ENCODE measurements at regions not wholly inside any gene's neighbourhood (a gene's known extent, or its start where the extent isn't known, plus 50 kb on each side); places are given as distances from the start of the nearest gene placed in this dataset.

DNA sequence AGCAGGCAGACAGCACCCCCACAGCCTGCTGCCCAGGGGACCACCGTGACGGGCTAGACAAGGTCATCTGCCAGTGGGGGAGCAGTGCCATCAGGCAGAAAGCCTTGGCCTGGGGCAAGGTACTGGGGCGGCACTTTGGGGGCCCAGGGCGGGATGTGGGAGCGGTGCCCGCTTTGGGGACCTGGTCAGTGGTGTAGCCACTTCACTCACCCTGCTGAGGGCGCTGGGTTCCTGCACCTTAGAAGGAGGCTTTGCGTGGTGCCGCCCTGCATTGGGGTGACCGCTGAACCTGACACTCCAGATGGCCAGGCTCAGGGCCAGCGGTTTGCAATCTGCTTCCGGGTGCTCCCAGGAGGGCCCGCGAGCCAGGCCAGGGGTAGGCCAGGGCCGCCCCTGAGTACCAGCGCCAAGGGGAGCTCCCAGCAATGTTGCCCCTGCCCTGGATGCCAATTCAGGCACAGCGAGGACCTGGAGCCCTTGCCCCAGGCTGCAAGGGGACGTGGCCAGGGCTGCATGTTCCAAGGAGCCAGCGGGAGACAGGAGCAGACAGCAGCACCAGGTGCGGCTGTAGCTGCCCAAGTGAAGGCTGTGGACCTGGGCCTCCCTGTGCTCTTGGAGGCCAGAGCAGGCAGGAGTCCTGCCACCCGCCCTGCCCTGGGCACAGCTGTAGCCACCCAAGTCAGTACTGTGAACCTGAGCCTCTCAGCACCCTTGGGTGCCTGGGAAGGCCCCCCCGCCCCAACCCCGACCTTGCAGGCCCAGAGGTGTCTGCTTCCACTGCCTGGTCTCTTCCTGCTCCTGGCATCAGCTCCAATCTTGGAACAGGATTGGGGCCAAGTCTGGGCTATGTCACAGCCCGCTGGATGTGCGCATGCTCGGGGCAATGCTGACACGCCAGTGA, 550.7 kb downstream of the SLC6A15 start:
- no peak for DNase-seq

DNA sequence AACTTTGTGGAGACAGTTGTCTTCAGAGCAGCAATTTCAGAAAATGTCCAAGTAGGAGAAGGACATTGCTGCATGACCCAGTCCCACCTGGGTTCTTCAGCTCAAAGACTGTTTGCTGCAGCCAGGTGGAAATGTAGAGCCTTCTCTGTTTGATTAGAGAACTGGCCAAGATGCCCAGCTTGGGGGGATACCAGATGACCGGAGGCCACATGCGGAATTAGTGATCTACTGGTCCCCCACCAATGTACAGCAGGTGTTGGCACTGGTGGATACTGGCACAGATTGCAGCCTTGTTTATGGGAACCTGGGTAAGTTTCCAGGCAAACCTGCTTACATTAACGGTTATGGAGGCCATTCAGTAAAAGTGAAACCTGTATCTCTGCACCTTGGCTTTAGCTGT, 555.3 kb downstream of the SLC6A15 start:
- no peak for DNase-seq

DNA sequence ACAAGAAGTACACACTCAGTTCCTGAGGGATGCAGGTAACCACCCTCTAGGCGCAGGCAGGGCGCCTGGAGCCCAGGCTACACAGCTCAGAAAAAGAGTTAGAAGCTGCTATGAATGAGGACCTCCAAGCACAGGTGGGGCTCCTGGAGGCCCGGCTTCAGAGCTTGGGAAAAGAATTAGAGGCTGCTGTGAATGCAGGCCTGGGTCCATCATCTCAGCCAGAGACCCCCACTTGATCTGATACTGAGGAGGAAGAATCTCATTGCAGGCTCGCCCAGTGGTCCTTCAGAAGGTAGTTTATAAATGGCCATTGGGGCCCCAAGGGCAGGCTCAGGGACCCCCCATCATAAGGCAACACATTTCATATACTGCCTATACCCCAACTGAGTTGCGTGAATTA, 556.4 kb downstream of the SLC6A15 start:
- DNase-seq: no peak

DNA sequence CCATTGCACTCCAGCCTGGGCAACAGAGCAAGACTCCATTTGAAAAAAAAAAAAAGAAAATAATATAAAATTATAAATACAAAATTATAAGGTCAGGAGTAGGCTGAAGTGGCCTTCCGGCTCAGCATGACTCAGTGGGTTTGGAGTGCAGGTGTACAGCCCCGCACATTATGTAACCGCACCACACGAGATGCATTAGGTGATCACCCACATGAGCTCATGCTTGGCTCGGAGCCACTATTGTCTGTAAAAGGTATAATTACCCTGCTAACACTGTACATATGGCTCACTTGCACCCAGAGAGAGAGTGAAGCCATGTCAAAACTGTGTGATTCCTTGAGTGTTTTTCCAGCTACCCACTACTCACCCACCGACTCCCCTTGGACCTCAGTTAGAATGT, 557.0 kb downstream of the SLC6A15 start:
- DNase-seq: no peak

DNA sequence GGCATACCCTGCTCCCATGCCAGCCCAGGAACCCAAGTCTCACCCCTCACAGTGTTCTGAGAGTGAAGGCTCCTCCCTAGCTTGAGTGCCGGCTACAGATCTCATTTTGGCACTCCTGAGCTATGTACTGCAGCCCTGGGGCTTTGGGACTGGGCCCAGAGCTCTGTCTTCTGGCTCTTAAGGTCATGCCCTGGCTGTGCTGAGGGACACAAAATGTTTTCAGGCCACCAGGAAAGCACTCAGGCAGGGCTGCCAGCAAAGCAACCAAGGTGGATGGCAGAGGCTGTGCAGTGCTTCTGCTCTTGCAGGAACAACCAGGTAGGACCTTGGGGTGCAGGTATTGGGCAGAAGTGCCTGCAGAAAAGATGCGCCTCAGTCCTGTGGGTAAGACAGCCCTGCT, 564.0 kb downstream of the SLC6A15 start:
- DNase-seq: no peak

DNA sequence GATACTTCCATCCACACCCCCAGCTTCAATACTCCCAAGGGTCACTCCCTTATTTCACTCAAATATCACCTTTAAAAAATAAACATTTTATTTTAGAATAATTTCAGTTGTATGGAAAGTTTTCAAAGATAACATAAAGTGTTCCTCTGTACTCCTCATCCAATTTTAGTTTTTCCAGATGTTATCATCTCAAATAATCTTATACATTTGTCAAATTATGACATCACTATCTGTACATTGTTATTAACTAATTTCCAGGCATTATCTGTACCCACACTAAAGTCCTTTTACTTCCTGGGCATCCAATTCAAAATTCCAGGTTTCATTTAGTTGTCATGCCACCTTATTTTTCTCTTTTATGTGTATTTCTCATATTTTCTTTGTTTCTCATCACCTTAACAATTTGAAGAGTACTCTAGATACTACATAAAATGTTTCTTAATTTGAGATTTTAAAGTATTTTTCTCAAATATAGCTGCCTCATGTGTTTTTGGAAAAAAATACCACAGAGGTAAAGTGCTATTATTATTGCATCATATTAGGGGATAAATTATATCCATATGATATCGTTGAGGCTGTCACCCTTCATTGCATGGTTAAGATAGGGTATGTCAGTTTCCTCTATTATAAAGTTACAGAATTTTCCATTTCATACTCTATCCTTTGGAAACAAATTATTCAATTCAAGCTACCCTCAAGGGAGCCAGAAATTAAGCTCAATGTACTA, 571.0 kb downstream of the SLC6A15 start:
- DNase-seq: no peak

DNA sequence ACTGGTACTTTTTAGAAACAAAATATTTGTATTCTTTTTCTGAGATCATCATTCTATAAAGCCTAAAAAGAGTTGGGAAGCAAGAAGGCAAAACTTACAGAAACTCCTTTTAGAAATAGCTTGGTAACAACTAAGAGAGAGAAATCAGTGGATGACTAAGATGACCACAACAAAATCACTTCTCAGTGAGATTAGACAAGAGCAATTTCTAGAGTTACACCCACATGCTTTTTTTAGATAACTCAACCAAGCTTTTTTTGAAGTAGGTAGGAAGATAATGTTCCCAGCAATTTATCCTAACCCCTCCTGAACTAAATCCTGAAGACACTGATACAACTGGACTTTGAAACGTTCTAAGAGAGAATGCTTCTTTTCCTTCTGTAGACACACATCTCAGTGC, 576.4 kb downstream of the SLC6A15 start:
- DNase-seq: no peak

DNA sequence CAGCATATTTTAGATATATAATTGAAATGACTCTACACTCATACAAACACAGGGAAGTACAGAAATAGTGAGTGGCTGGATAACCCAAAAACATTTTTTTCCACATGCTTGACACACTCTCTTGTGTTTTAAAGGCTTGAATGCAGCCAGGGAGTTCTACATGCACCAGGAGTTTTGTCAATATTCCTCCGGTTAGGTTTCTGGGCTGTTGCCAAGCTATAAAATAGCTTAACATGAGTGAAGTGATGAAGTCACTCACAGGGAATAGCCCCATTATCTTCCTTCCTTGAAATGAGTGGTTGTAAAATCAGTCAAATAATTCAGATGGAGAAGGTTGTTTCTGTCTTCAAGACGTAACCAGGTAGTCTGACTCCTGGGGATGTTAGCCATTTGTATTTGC, 582.7 kb downstream of the SLC6A15 start:
- DNase-seq: no peak

DNA sequence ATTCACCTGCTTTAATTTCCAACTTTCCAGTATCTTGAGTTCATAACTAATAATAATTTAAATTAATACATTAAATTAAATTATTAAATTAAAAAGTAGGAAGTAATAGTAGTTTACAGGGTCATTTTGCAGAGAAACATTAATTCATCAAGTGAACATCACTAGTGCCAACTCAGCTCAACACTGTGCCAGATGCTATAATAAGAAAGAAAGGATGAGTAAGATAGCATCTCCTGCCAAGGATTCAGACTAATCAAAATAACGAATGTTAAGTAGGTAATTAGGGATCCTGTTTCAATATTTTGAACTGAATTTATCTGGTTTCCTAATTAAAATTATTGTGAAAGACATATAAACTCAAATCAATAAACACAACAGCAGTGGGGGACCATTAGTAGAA, 596.7 kb downstream of the SLC6A15 start:
- no peak for DNase-seq

DNA sequence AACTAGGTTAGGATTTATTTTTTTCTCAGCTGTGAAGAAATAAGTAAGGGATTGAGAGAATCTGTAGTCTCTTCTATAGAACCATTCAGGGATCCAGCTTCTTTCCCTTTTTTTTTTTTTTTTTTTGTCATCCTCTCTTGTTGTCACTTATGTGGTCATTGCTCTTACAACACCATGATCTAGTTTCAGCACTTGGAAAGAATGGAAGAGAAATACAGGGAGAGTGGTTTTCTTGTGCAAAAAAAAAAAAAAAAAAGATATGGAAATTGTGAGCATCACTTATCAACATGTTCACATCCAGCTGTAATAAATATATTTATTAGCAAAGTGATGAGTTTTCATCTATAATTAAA, 599.3 kb downstream of the SLC6A15 start:
- DNase-seq: no peak

DNA sequence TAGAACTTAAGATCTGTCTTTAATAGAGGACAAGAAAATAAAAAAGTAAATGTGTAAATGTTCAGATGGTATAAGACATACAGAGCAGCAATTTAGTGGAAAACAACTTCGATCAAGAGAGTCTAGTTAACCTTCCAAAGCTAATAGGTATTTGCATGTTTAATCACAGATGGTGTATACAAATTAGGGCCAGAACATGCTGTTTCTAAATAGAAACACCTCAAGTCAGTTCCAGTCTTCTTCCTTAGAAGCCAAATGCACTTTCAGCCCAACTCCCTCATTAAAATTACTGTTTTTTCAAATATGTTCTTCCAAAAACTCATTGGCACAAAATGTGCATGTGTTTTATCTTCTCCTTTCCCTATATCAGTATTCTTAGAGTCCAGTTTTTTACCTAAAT, 604.4 kb downstream of the SLC6A15 start:
- DNase-seq: no peak

DNA sequence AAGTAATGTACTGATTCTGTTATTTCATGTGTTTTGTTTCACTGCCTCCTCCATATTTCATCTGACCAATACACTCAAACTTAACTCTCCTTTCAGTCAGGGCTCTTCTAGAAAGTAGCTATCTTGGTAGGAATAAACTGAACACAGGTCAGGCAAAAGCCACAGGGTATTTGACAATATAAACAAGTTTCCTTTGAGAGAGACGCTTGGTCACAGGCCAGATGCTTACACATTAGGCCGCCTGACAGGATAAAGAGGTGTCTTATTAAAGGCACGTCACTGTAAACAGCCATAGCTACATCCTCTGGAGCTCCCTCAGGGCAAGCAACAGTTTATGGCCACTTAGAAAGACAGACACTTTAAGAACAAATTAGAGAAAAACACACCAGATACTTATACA, 607.5 kb downstream of the SLC6A15 start:
- DNase-seq: no peak

DNA sequence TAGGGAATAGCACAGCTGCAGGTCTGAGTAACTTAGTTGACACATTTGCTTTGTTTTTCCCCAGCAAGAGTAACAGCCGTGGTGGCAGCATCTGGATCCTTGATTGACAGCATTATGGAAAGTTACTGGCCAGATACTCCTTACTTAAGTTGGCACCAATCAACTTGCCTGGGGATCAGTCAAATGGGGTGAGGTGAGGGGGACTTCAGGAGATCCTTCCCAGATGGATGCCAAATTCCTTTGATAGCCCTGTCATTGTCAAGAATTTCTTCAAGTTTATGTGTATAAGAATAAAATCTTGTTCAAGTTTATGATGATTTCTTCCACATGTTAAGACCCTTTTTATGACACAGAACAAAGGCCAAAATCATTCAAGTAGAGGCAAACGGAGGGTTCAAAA, 618.4 kb downstream of the SLC6A15 start:
- DNase-seq: no peak

DNA sequence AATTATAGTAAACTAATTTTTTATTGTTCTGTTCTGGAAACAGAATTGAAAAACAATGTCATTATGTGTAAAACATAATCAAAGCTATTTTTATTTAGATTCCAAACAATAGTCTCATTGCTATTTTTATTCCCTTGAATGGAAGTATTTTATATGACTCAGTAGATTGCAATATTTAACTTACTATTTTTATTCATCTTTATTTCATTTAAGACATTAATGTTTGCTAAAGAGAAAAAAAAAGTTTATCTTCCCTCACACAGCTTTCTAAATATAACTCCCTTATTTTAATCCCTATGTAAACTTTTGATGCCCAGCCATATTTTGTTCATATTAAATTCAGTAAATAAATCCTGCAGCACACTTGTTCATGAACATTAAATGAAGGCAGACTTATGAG, 622.4 kb downstream of the SLC6A15 start:
- no peak for DNase-seq

DNA sequence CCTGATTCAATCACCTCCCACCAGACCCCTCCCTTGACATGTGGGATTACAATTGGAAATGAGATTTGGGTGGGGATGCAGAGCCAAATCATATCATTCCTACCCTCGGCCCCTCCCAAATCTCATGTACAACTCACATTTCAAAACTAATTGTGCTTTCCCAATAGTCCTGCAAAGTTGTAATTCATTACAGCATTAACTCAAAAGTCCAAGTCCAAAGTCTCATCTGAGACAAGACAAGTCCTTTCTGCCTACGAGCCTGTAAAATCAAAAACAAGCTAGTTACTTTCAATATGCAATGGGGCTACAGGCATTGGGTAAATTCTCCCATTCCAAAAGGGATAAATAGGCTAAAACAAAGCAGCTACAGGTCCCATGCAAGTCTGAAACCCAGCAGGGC, 634.6 kb downstream of the SLC6A15 start:
- DNase-seq: no peak

DNA sequence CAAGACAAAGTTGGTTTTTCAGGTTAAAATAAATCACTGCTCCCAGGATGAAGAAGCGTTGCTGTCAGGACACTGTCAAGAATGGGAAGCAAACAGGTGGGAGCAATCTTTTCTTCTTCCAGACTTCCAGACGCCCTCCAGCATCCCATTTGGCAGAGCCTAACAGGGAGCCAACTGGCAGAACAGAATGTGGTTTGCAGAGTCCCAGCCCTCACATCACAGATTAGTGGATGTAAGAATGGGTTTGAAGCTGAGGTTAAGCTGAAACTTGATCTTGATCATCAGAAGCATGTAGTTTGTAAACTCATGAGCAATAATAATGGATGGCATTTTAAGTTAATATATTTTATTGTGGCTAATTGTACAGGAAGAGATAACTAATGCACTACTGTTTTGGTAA, 636.4 kb downstream of the SLC6A15 start:
- no peak for DNase-seq

DNA sequence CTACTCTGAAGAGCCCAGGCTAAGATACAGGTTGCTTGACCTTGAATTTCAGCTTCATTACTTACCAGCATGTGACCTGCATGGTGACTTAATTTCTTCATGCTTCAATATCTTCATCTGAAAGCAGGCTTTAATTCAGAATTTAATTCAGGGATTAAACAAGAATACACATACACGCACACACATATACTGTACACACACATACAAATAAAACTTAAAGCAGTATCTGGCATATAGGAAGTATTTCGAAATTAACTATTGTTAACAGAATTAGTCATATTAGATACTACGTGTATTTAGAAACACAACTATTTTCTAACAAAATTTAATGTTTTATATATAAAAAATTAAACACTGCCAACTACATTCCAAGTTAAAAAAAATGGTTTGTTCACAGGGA, 640.3 kb downstream of the SLC6A15 start:
- DNase-seq: no peak

DNA sequence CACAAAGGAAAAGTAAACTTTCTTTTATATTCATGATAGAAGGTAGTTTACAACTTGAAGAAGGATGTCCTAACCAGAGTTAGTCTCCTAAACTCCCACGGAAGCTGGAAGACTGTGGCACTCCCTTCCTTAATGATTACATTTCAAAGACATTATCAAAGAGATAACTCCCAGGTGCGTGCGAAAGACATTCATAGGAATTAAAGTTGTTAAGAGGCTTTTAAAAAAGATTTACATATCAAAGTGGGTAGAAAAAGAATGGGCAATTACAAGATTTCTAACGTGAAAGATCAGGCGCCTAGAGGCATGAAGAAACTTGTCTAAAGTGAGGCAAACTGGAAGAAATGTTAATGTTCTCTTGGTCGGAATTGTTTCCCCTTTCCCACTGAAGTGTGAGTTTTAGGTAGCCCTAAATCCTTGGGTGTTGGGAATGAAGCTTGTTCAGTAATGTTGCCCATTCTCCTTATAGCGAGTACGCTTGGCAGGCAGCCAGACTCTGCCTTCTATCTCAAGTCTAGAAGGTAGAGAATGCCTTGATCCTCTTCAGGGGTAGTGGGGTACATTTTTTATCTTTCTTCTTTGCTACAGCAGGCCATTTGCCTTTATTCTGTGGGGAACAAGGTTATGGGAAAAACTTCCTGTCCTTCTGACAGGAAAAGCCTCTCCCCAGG, 642.0 kb downstream of the SLC6A15 start:
- DNase-seq: no peak

DNA sequence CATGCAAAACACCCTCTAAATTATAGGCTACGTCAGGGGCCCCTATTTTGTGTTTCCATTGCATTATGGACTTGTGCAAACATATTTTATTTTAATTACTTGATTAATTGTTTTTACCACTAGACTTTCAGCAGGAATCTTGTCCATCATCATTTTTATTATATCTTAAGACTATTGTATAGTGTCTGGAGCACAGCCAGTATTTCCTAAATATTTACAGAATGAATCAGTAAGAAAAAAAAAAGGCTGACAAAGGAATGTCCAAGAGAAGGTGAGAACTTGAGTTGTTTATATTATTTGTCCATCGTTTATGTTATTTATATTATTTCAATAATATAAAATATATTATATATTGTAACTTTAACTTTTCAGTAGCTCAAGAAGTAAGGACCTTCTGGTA, 664.7 kb downstream of the SLC6A15 start:
- no peak for DNase-seq

DNA sequence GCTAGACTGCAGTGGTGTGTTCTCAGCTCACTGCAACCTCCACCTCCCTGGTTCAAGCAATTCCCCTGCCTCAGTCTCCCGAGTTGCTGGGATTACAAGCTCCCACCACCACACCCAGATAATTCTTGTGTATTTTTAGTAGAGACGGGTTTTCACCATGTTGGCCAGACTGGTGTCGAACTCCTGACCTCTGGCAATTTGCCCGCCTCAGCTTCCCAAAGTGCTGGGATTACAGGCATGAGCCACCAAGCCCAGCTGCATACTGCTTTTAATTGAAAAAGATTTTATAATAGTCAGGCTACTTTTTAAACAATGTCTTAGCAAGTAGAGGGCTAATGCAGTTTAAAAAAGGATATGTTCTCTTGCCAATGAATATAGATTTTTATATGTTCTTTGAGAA, 668.9 kb downstream of the SLC6A15 start:
- DNase-seq: no peak

DNA sequence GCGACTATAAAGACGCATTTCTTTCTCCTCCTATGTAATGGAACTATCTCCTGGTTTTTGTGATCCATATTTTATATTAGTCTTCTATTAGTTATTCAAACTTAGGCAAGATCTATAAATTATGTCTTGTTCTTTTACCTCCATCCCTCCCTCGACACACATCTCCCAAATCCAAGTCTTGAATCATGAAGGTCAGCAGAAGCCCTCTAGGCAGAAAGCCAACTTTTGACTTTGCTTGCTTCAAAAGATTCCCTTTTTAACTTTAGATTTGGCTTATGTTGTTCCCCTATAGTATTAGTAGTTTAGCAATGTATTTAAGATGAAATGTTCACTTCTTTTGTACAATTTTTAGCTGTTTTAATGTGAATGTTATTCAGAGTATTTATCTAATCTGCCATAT, 689.8 kb downstream of the SLC6A15 start:
- DNase-seq: no peak

DNA sequence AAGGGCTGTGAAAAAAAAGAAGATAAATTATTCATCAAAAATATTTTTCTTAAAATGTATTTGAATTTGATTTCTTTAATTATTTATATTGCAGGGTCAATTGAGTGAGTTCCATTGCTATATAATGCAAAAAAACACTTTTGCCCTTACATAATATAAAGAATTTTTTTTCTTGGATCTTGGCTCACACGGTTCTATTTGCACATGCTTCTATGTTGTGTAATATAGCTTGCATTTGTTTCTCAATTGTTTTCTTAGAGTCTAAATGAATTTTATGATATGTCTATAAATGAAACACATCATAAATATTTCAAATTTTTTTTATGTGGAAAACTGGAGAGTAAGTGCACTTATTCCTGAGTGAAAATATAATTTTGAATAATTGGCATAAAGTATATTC, 694.2 kb downstream of the SLC6A15 start:
- DNase-seq: no peak

DNA sequence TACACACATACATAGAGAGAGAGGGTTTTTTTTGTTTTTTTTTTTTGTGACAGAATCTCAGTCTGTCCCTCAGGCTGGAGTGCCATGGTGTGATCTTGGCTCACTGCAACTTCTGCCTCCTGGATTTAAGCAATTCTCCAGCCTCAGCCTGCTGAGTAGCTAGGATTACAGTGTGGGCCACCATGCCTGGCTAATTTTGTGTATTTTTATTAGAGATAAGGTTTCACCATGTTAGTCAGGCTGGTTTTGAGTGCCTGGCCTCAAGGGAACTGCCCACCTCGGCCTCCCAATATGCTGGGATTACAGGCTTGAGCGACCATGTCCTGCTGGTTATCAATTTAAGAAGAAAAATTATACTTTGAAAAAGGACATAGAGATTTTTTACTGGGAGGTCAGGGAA, 710.6 kb downstream of the SLC6A15 start:
- no peak for DNase-seq

DNA sequence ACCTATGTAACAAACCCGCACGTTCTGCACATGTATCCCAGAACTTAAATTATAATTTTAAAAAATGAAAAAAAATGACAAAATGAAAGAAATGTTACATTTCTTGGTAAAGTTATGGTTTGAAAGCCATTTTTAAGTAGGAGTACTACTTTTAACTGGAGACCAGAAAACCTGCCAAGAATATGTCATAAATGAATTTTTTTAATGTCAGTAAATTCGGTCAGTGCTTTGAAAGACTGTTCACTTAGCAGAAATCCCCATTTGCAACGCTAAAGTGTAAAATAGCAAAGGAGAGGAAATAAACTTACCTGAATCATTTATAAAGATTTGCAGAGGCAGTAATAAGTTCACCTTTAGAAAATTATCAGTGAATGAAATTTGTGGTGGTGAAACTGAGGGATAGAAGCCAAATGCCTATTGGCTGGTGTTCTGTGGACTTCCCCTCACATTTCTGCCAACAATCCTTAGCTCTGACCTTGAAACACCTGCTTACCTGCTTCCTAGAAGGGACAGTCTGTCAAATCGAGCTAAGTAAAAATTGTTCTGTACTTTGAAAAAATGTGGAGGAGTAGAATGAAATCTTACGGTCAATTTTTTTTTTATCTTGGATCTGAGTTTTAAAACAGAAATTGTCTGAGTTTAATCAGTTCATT, 714.2 kb downstream of the SLC6A15 start:
- no peak for DNase-seq
